HL-60/S4 treated with phorbol 12-myristate 13-acetate at 8.2 ng/mL for 4 days and 3 days (cell line): ENCODE measurements at regions not wholly inside any gene's neighbourhood (a gene's known extent, or its start where the extent isn't known, plus 50 kb on each side); places are given as distances from the start of the nearest gene placed in this dataset.

Experiments
- in situ Hi-C: fragments of 300-500 bp; cut with MboI; formaldehyde crosslinking; loops from 2 replicates; pipeline ENCODE4 v1.15.0; 2022; ENCODE audit warnings: low sequenced_read_pairs

- in situ Hi-C loops = loop anchor here (25.0 kb wide), 1 partner anchor 341 kb away; the partner anchor contains the start of genes SWT1 and TRMT1L
Measured at GRCh38 chr1:184821658-184822057, 67.0 kb upstream of the EDEM3 start.

- in situ Hi-C loops = loop anchor here (25.0 kb wide), 1 partner anchor 341 kb away; the partner anchor contains the start of genes SWT1 and TRMT1L
Measured at GRCh38 chr1:184820956-184821355, 66.3 kb upstream of the EDEM3 start.

GRCh38 chr1:184820218-184820750 lies 65.6 kb upstream of the EDEM3 start:
- in situ Hi-C loops = loop anchor here (25.0 kb wide), 1 partner anchor 342 kb away; the partner anchor contains the start of genes SWT1 and TRMT1L

- in situ Hi-C loops = loop anchor here (25.0 kb wide), 1 partner anchor 344 kb away; the partner anchor contains the start of genes SWT1 and TRMT1L
Measured at GRCh38 chr1:184818646-184819045, 64.0 kb upstream of the EDEM3 start.

- in situ Hi-C loops = loop anchor here (25.0 kb wide), 1 partner anchor 345 kb away; the partner anchor contains the start of genes SWT1 and TRMT1L
Measured at GRCh38 chr1:184817003-184817402, 62.3 kb upstream of the EDEM3 start.

GRCh38 chr1:184813528-184814089 lies 59.0 kb upstream of the EDEM3 start:
- in situ Hi-C loops = loop anchor here (25.0 kb wide), 1 partner anchor 349 kb away; the partner anchor contains the start of genes SWT1 and TRMT1L

- in situ Hi-C loops = loop anchor here (25.0 kb wide), 1 partner anchor 351 kb away; the partner anchor contains the start of genes SWT1 and TRMT1L
Measured at GRCh38 chr1:184811439-184812111, 56.9 kb upstream of the EDEM3 start.

GRCh38 chr1:184810735-184811343 lies 56.2 kb upstream of the EDEM3 start:
- in situ Hi-C loops = loop anchor here (25.0 kb wide), 1 partner anchor 351 kb away; the partner anchor contains the start of genes SWT1 and TRMT1L

- in situ Hi-C loops = loop anchor here (10.0 to 25.0 kb wide), 2 partner anchors 168 to 356 kb away; partner anchors contain the start of genes NIBAN1, SWT1 and TRMT1L
Measured at GRCh38 chr1:184806296-184806721, 51.7 kb upstream of the EDEM3 start.

- in situ Hi-C loops = loop anchor here (10.0 to 25.0 kb wide), 2 partner anchors 169 to 357 kb away; partner anchors contain the start of genes NIBAN1, SWT1 and TRMT1L
Measured at GRCh38 chr1:184805667-184806295, 51.1 kb upstream of the EDEM3 start.
